Activated T-helper 2 cell treated with anti-CD3 and anti-CD28 coated beads, Interferon-gamma antibody, Interleukin-2, Interleukin-4, amounts not matched to agents 10 μg/mL and 5 μg/mL and 100 μg/mL, durations not matched to agents 14 hours and 24 hours and 36 hours (primary cell): ENCODE measurements at regions not wholly inside any gene's neighbourhood (a gene's known extent, or its start where the extent isn't known, plus 50 kb on each side); places are given as distances from the start of the nearest gene placed in this dataset.

Experiments
- DNase-seq: peaks from one replicate; pipeline ENCODE4 v3.0.0; 2021; ENCODE audit warnings: low spot score
- H3K27ac Mint-ChIP-seq: one replicate; pipeline ENCODE4 v1.8.0; 2021; ENCODE audit warnings: mixed read lengths
- H3K27me3 Mint-ChIP-seq: one replicate; pipeline ENCODE4 v1.8.0; 2021; ENCODE audit warnings: low read depth, mixed read lengths
- H3K36me3 Mint-ChIP-seq: one replicate; pipeline ENCODE4 v1.8.0; 2021; ENCODE audit warnings: low read depth, mixed read lengths
- H3K4me1 Mint-ChIP-seq: one replicate; pipeline ENCODE4 v1.8.0; 2021; ENCODE audit warnings: low read depth, mixed read lengths
- H3K4me3 Mint-ChIP-seq: one replicate; pipeline ENCODE4 v1.8.0; 2021; ENCODE audit warnings: low read depth, mild to moderate bottlenecking, moderate library complexity, mixed read lengths
- H3K9me3 Mint-ChIP-seq: one replicate; pipeline ENCODE4 v1.8.0; 2021; ENCODE audit warnings: mixed read lengths
- intact Hi-C: fragments of 100-400 bp; cut with micrococcal nuclease; formaldehyde crosslinking; loops from one replicate; pipeline ENCODE4 v1.15.1; 2023

DNA sequence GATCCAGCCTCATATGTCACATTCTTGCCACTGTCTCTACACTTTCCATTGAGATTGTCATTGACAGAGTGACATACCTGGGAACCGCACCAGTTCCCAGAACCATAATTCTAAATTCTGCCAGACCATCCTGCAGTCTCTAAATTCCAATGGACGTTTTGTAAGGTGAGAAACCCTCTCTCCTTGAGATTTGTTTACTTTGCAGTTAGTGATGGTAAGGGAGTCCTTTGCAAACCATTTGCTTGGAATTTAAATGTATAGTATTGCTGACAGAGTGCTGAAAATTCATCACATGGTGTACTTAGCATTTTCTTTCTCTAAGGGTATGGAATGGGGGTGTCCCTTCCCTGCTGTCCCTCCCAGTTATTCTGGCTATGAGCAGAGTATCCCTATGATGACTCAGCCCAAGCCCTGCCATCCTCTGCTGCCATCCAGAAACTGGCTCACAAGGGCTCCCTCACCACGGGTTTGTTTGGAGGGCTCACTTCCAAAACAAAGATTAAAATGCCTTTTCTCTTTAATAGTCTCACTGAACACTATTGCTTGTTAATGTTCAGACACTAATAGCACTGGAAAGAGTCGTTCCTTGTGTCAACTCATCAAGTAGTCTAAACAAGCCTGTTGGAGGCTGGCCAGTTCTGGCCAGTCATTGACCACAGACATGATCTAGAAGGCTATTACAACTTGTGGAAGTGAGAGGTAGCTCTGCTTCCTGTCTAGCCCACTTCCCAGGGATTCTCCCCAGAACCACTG, 129.0 kb upstream of the HMGA2 start:
- Mint-ChIP-seq H3K4me1 (no peaks in the 10 kb centered on the region), H3K4me3 (no peak overlapping the region), H3K36me3 (no peaks in the 10 kb centered on the region), H3K27me3 (peaks cover 2% of the 10 kb centered on the region), H3K9me3 (no peaks in the 10 kb centered on the region), H3K27ac (no peak overlapping the region)
- intact Hi-C loops, result no loop called here
- no peak for DNase-seq

DNA sequence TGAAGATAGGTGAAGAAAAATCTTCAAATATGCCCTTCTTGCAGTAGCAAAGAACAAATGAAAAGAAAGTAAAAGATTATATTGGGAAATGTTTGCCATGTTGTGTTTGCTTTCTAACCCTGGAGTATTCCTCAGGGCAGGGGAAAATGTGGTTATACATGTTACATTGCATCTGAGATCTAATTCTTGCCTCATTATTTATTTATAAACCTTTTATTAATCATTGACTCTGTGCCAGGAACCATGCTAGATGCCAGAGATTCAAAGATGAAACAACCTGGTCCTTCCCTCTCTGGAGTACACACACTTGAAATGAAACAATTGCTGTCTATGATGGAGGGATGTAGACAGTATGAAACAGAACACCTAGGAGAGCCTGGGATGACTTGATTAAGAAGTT, 128.1 kb upstream of the HMGA2 start:
- intact Hi-C loops, result no loop called here
- Mint-ChIP-seq H3K36me3 (no peaks in the 10 kb centered on the region), H3K27ac (no peak overlapping the region), H3K4me1 (no peaks in the 10 kb centered on the region), H3K4me3 (no peak overlapping the region), H3K9me3 (no peaks in the 10 kb centered on the region), H3K27me3 (peaks cover 2% of the 10 kb centered on the region)
- DNase-seq, result no peak

GRCh38 chr12:65699251-65699650, 125.0 kb upstream of the HMGA2 start:
- Mint-ChIP-seq H3K36me3 (no peaks in the 10 kb centered on the region), H3K9me3 (no peaks in the 10 kb centered on the region), H3K27me3 (peaks cover 5% of the 10 kb centered on the region), H3K27ac (no peak overlapping the region), H3K4me1 (no peaks in the 10 kb centered on the region), H3K4me3 (no peak overlapping the region)
- DNase-seq, result no peak
- intact Hi-C loops, result no loop called here

- no peak overlapping the region for H3K4me3 Mint-ChIP-seq
- peaks cover 17% of the 10 kb centered on the region for H3K9me3 Mint-ChIP-seq
- H3K36me3 Mint-ChIP-seq, result no peaks in the 10 kb centered on the region
- peaks cover 5% of the 10 kb centered on the region for H3K27me3 Mint-ChIP-seq
- DNase-seq, result no peak
- no peaks in the 10 kb centered on the region for H3K4me1 Mint-ChIP-seq
- intact Hi-C loops, result no loop called here
- no peak overlapping the region for H3K27ac Mint-ChIP-seq
Measured at GRCh38 chr12:65703176-65703575, 121.1 kb upstream of the HMGA2 start.

GRCh38 chr12:65705380-65705876, 118.9 kb upstream of the HMGA2 start:
- Mint-ChIP-seq H3K9me3 (peaks cover 17% of the 10 kb centered on the region), H3K4me1 (no peaks in the 10 kb centered on the region), H3K36me3 (no peaks in the 10 kb centered on the region), H3K27me3 (peaks cover 5% of the 10 kb centered on the region), H3K27ac (no peak overlapping the region), H3K4me3 (no peak overlapping the region)
- intact Hi-C loops, result no loop called here
- DNase-seq, result no peak

GRCh38 chr12:65707051-65707450, 117.2 kb upstream of the HMGA2 start:
- Mint-ChIP-seq H3K9me3 (peaks cover 17% of the 10 kb centered on the region), H3K4me1 (no peaks in the 10 kb centered on the region), H3K36me3 (no peaks in the 10 kb centered on the region), H3K4me3 (no peak overlapping the region), H3K27ac (no peak overlapping the region), H3K27me3 (peaks cover 6% of the 10 kb centered on the region)
- intact Hi-C loops, result no loop called here
- DNase-seq, result no peak

GRCh38 chr12:65712260-65713004, 111.9 kb upstream of the HMGA2 start:
- Mint-ChIP-seq H3K27ac (no peak overlapping the region), H3K9me3 (no peaks in the 10 kb centered on the region), H3K36me3 (no peaks in the 10 kb centered on the region), H3K4me3 (no peak overlapping the region), H3K27me3 (peaks cover 9% of the 10 kb centered on the region), H3K4me1 (no peaks in the 10 kb centered on the region)
- DNase-seq, result no peak
- intact Hi-C loops, result no loop called here

- Mint-ChIP-seq H3K27ac (no peak overlapping the region), H3K4me3 (no peak overlapping the region), H3K4me1 (no peaks in the 10 kb centered on the region), H3K27me3 (peaks cover 14% of the 10 kb centered on the region), H3K9me3 (no peaks in the 10 kb centered on the region), H3K36me3 (no peaks in the 10 kb centered on the region)
- intact Hi-C loops, result no loop called here
- no peak for DNase-seq
Measured at GRCh38 chr12:65715961-65716360, 108.3 kb upstream of the HMGA2 start.

DNA sequence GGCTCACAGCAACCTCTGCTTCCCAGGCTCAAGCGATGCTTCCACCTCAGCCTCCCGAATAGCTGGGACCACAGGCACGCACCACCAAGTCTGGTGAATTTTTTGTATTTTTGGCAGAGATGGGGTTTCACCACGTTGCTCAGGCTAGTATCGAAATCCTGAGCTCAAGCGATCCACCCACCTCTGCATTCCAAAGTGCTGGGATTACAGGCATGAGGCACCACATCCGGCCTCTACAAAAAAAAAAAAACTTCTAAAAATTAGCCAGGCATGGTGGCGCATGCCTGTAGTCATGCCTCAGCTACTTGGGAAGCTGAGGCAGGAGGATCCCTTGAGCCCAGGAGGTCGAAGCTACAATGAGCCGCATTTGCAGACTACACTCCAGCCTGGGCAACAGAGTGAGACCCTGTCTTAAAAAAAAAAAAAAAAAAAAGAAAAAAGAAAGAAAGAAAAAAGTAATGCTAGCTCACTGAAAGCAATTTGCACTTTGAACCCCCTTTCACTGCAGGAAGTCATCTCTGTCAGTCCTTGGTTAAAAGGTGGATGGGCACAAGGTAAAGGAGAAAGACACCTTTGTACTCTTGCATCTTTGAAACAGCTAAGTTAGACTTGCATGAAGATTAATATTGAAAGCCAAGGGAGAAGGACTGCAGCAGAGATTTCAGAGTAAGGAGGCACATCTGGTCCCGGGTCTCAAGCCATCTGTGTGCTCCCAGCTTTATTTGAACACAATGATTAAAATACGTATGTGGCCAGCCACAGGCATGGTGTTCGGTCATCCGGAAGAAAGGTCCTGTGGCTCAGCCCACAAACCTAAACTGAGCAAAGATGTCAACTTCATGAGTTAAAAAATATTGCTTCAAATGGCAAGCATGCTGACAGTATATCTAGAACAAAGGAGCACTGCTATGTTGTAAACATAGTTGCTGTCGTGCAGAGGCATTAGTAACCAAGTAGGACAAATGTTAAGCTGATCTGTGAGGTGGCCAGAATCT, 103.8 kb upstream of the HMGA2 start:
- Mint-ChIP-seq H3K9me3 (no peaks in the 10 kb centered on the region), H3K27me3 (peaks cover 25% of the 10 kb centered on the region)

DNA sequence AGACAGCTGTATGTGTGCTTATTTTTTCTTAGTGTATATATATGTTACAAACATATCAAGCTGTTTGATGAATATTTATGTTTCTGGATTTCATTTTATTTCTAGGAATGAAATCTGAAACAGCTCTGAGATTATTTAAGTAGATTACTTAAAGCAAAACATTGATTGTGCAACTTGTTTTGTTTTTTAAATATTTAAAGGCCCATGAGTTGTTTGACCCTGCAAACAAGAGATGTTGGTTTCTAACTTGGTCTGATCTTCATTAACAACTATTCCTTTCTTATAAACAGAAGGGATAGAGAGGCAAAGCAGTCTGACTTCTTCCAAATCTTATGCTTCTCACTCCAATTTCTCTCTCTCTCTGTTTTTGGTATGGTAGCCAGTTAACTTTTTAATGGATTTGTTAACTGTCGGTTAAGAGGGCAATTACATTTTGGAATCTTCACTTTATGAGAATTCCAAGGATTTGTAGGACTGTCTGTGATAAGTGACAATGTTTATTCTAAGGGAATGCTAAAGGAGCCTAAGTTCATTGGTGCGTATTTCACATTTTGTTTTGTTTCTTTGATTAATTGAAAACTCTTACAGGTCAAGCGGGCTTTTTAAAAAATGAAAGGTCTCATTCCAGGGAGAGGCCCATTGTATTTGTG, 102.6 kb upstream of the HMGA2 start:
- intact Hi-C loops, result no loop called here
- Mint-ChIP-seq H3K27ac (no peak overlapping the region), H3K4me1 (no peaks in the 10 kb centered on the region), H3K9me3 (no peaks in the 10 kb centered on the region), H3K4me3 (no peak overlapping the region), H3K36me3 (no peaks in the 10 kb centered on the region), H3K27me3 (peaks cover 30% of the 10 kb centered on the region)
- no peak for DNase-seq

More for the DNA sequence above, 103.8 kb upstream of the HMGA2 start:
- H3K4me1 Mint-ChIP-seq, result no peaks in the 10 kb centered on the region
- H3K4me3 Mint-ChIP-seq, result no peak overlapping the region
- H3K36me3 Mint-ChIP-seq, result no peaks in the 10 kb centered on the region
- intact Hi-C loops, result no loop called here
- no peak overlapping the region for H3K27ac Mint-ChIP-seq
- DNase-seq, result no peak

DNA sequence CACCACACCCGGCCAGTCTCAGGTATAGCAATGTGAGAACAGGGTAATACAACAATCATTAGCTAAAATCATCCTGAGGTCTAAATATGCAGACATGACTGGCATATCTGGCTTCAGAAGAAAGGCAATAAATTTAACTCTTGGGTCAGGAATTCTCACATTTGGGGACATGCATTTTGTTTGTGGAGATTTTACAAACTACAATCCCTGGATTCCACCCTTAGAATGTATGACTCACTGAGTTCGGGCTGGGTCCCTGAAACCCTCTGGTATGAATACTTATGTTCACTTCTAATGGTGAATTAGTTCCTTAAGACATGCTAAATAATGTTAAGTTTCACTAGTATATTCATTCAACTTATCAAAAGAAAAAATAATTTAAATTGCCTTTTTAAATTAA, 98.9 kb upstream of the HMGA2 start:
- no peak overlapping the region for H3K27ac Mint-ChIP-seq
- intact Hi-C loops, result no loop called here
- peaks cover 55% of the 10 kb centered on the region for H3K27me3 Mint-ChIP-seq
- no peak for DNase-seq
- peaks cover 4% of the 10 kb centered on the region for H3K4me1 Mint-ChIP-seq
- no peak overlapping the region for H3K4me3 Mint-ChIP-seq
- H3K9me3 Mint-ChIP-seq, result no peaks in the 10 kb centered on the region
- H3K36me3 Mint-ChIP-seq, result no peaks in the 10 kb centered on the region

DNA sequence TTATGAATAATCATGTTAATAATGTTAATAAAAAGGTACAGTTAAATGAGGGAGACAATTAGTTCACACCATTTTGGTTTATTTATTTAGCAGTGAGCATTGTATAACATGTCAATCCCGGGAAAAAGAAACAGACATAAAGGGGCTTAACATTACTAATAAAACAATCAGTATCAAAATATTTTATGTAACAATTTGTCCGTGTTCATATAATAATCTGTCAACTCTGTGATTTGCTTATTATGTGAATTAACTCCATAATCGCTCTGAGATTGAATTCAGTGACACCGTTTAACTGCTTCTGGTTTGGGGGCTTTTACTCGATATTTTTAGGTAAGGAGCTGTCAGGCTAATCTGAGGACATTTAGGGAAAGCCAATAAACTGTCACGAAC, 95.8 kb upstream of the HMGA2 start:
- Mint-ChIP-seq H3K27ac (no peak overlapping the region), H3K4me1 (peaks cover 4% of the 10 kb centered on the region), H3K36me3 (no peaks in the 10 kb centered on the region), H3K9me3 (no peaks in the 10 kb centered on the region), H3K4me3 (no peak overlapping the region), H3K27me3 (peaks cover 54% of the 10 kb centered on the region)
- intact Hi-C loops, result loop anchor here (2.0 kb wide), 1 partner anchor 94 kb away; no protein-coding TSS in a partner anchor
- no peak for DNase-seq
